Gastroesophageal sphincter (tissue), 3 donors: ENCODE measurements at regions not wholly inside any gene's neighbourhood (a gene's known extent, or its start where the extent isn't known, plus 50 kb on each side); places are given as distances from the start of the nearest gene placed in this dataset.

Experiments
- POLR2A ChIP-seq, 2 donors: fragments of 450-650 bp; IDR thresholded peaks; one replicate each; pipeline ENCODE4 v1.6.1; 2017; ENCODE audit warnings: antibody characterized with exemption in 2 of 2, mild to moderate bottlenecking in 2 of 2, moderate library complexity in 1 of 2
- TF ChIP-seq, protein P1 (sequence below), 4 experiments: fragments of 200-600 bp in 2 of 4; fragments of 450-650 bp in 2 of 4; sonication (generic) in 1 of 4; IDR thresholded peaks; one replicate each; pipeline ENCODE4 v1.5.1; 2017 to 2019; ENCODE audit warnings: antibody characterized with exemption in 4 of 4, mild to moderate bottlenecking in 2 of 4, moderate library complexity in 2 of 4

DNA sequence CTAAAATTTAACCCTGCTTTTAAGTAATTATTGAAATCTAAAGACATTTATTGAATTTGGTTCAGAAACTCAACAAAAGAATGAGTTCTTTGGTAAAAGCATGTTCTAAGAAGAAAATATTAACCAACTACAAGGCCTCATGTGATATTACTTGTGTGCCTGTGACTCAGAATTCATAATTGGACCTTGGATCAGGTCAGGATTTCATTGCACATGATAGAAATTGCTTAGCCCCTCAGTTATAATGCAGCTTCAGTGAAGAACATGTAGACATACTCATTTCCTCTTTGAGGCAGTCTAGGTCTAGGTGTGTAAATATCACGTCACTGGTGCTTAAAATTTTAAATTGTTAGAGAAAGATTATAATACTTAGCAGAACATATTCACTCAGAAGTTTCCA, 410.0 kb upstream of the SOX9 start:
- TF ChIP-seq, protein P1, sequence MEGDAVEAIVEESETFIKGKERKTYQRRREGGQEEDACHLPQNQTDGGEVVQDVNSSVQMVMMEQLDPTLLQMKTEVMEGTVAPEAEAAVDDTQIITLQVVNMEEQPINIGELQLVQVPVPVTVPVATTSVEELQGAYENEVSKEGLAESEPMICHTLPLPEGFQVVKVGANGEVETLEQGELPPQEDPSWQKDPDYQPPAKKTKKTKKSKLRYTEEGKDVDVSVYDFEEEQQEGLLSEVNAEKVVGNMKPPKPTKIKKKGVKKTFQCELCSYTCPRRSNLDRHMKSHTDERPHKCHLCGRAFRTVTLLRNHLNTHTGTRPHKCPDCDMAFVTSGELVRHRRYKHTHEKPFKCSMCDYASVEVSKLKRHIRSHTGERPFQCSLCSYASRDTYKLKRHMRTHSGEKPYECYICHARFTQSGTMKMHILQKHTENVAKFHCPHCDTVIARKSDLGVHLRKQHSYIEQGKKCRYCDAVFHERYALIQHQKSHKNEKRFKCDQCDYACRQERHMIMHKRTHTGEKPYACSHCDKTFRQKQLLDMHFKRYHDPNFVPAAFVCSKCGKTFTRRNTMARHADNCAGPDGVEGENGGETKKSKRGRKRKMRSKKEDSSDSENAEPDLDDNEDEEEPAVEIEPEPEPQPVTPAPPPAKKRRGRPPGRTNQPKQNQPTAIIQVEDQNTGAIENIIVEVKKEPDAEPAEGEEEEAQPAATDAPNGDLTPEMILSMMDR (IDR thresholded peaks at IDR 0.05): no peak
- TF ChIP-seq POLR2A (IDR thresholded peaks at IDR 0.05): no peak
